GM18520 (cell line): ENCODE measurements at regions not wholly inside any gene's neighbourhood (a gene's known extent, or its start where the extent isn't known, plus 50 kb on each side); places are given as distances from the start of the nearest gene placed in this dataset.
"Not testable (repeated sequence)": the region's sequence is repeated elsewhere in the genome, so short reads cannot be mapped to it uniquely, and the experiment has no call there.

Experiments used
- ATAC-seq: cut with Tn5 transposase; IDR thresholded peaks from one replicate; pipeline ENCODE4 v1.9.1; 2021; ENCODE audit not compliant: unreplicated experiment

- no peak for ATAC-seq
These were observed 96.6 kb upstream of the PCED1B start for GRCh38 chr12:46982629-46983392.

- no peak for ATAC-seq
These were observed 96.0 kb upstream of the PCED1B start for GRCh38 chr12:46983393-46983793.

DNA sequence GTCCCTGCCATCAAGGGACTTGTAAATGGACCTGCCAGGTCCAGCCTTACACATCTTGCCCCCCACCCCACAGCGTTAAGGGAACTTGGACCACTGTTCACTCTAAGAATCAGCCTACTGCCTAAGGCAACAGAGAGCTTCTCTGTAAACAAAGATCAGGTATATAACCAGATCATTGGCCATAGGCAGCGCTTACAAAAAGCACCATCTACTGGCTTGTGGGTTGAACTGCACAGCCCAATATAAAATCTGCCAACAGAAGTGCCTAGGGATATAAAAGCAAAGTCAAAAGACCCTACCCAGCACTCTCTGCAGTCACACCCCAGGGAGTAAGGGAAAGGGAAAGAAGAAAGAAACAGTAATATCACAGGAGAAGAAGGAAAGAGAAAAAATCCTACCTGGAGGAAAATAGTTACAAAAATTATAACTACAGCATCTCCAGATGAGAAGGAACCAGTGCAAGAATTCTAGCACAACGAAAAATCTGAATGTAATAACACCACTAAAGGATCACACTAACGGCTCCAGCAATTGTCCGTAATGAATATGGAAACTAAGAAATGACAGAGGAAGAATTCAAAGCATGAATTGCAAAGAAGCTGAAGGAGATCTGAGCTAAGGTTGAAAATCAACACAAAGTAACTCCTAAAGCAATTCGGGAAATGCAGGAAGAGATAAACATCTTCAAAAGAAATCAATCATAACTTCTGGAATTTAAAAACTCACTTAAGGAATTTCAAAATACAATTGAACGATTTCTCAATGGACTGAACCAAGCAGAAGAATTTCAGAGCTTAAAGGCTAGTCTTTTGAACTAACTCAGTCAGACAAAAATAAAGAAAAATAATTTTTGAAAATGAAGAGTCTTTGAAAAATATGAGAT is 95.2 kb upstream of the PCED1B start:
- peak; percentile 48 for ATAC-seq

DNA sequence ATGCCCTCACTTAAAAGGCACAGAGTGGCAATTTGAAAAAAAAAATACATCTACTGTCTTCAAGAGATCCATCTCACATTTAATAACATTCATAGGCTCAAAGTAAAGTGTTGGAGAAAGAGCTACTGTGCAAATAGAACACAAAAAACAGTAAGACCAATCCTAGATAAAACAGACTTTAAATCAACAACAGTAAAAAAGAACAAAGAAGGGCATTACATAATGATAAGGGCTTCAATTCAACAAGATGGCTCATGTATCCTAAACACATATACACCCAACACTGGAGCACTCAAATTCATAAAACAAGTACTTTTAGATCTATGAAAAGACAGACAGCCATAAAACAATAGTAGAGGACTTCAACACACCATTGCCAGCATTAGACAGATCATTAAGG is 93.6 kb upstream of the PCED1B start:
- no peak for ATAC-seq

GRCh38 chr12:46988122-46988521 is 91.3 kb upstream of the PCED1B start:
- not testable (repeated sequence) for ATAC-seq

- ATAC-seq = no peak
These were observed 89.2 kb upstream of the PCED1B start for GRCh38 chr12:46990211-46990610.

GRCh38 chr12:46992051-46992450 is 87.4 kb upstream of the PCED1B start:
- not testable (repeated sequence) for ATAC-seq

DNA sequence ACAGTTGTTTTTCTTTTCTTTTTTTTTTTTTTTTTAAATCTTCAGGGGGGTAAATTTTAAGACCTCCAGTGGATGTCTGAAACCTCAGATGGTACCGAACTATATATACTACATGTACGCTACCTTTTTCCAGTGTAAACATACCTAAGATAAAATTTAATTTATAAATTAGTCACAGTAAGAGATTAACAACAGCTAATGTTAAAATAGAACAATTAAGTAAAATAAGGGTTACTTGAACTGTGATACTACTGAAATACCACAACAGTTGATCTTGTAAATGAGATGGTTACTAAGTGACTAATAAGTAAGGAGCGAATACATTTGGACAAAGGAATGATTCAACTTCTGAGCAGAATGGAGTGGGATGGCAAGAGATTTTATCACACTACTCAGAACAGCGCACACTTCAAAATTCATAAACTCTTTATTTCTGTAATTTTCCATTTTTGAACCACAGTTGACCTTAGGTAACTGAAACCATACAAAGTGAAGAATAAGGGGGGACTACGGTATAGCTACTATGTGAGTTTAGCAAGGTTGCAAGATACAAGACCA is 80.5 kb upstream of the PCED1B start:
- no peak for ATAC-seq

DNA sequence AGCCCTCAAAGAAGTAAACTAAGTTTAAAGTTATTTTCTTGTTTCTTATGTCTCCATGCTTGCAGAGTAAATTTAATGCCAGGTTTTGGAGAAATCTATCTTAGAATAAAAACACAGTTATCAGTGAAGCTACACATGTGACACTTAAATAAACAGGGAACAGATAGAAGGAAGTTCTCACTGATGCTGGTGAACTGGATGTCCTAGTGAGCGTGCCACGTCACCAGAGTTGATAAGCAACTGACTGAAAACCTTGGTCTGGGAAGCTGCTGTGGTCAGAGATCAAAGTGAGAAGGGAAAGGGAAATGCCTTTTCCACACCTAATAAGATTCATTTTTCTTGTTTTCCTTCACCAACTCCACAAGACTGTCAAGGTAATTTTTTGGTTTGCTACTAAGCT is 74.8 kb upstream of the PCED1B start:
- no peak for ATAC-seq

GRCh38 chr12:47007048-47007447 is 72.4 kb upstream of the PCED1B start:
- no peak for ATAC-seq

- no peak for ATAC-seq
These were observed 66.9 kb upstream of the PCED1B start for GRCh38 chr12:47012552-47012951.

GRCh38 chr12:47014474-47014873 is 64.9 kb upstream of the PCED1B start:
- ATAC-seq = no peak

DNA sequence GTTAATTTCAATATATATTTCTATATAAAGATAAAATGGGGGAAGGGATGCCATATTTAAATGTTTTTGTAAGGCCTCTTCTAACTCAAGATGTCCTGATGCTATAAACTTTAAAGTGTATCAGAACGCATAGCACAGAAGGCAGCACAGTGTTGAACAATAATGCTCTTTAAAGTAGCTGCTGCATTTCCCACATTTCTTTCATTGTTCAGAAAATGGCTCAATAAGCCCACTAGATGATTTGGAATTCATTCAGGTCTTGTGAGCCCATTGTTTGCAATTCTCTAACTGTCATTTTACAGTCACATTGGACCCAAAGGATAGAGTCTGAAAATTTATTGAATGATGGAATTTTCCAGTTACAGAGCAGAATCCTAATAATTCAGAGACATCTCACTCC is 64.0 kb upstream of the PCED1B start:
- ATAC-seq = no peak

DNA sequence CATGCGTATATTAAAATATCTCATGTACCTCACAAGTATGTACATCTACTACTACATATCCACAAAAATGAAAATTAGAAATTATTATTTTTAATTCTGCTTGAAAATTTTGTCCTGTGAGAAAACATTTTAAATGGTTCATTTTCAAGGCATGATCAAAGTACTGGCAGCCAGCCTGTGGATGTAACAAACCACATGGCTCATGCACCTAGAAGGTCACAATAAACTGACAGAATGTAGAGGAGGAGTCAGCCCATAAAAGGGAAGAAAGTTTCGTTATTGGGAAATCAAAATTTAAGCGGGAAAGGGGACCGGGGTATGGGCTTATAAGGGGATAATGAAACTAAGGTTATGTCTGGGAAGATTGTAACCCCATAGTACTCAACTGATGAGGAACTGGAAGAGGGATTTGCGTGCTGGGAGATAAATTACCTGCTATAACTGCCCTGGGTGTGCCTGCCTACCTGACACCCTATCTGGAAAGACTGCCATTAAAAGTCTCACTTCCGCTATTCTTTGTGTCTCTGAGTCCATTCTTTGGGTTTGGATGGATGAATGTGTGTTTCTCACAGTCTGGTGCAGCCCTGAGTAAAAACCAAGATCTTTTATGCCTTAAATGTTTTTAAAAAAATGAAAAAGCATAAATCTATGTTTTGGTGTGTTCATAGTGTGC is 62.2 kb upstream of the PCED1B start:
- ATAC-seq = no peak

DNA sequence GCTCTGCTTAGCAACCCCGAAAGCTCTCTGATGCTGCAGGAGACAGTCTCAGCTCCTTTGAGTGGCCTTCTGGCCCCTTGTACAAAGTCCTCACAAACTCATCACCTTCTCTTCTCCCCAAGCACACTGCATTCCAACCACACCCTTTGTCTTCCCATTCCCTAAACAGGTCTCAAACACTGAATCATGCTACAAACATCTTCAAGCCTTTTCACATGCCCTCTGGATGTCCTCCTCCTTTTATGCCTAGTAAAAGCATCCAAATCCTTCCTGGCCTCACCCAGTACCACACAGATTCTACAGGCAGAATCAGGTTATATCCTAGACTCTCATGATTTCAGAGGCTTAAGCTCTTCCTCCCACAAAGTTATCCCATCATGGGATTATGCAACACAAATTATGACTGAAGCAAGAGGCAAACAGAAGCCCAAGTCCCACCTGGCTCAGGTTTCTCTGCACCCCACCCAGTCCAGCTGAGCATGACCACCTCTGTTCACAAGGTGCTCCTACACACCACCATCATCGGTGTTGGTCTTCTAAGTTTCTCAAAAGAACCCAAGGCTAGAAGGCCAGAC is 61.4 kb upstream of the PCED1B start:
- no peak for ATAC-seq

GRCh38 chr12:47020211-47020821 is 59.1 kb upstream of the PCED1B start:
- ATAC-seq = no peak

GRCh38 chr12:47021298-47021697 is 58.1 kb upstream of the PCED1B start:
- no peak for ATAC-seq

- ATAC-seq = no peak
These were observed 57.1 kb upstream of the PCED1B start for GRCh38 chr12:47022296-47022695.

DNA sequence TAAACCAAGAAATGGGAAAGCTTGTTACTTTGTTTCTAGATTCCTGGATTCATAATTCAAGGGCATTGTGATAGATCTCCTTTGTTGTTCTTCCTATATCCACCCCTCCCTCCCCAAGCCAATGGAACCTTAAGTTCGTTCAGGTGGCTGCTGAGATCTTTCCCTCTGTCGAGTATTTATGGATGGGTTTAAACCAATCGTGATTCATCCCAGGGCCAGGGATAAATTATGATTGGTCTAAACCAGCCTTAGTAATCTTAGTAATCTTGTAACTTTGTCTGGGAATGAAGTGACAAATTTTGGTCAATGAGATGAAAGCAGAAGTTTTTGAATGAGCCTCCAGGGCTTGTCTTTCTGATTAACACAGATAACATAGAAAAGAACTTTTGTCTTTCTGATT is 56.1 kb upstream of the PCED1B start:
- ATAC-seq = no peak

- no peak for ATAC-seq
These were observed 55.5 kb upstream of the PCED1B start for GRCh38 chr12:47023953-47024352.

DNA sequence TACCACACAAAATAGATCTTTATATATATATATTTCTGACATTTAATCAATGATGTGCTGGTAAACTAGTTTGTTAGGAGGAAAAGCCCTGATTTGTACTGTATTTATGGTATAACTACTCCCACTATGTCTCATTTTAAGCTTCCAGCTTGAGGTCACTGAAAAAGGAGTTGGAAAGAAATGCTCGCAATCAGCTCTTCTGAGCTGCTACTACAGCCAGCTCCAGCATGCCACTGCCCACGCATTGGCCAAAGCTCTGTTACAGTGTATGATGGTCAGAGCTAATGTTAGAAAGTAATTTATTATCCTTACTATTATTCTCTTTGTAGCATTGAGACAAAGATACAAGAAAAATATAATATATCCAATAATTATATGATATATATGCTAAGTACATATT is 55.0 kb upstream of the PCED1B start:
- ATAC-seq = no peak
